Common myeloid progenitor, CD34-positive (primary cell): ENCODE measurements at regions not wholly inside any gene's neighbourhood (a gene's known extent, or its start where the extent isn't known, plus 50 kb on each side); places are given as distances from the start of the nearest gene placed in this dataset.

ENCODE experiments used
- CTCF ChIA-PET: fragments of 350-600 bp; sonication (Branson Sonifier 250); formaldehyde crosslinking; loops from one replicate; lab custom pipeline; 2021; ENCODE audit warnings: antibody characterized with exemption; lab: Charles Lee
- POLR2A ChIA-PET: fragments of 350-600 bp; sonication (Branson Sonifier 250); formaldehyde crosslinking; loops from one replicate; lab custom pipeline; 2021; ENCODE audit warnings: antibody characterized with exemption; lab: Charles Lee
- DNase-seq, 3 donors: peaks; one replicate each; pipeline versions ENCODE4 v3.0.0 to v3.0.0-alpha.2; 2013
- H3K27ac ChIP-seq, 2 experiments: 1 replicate in 1 of 2; 2 replicates in 1 of 2; pipeline ENCODE4 v1.7.0; 2013; ENCODE audit warnings: inconsistent platforms in 2 of 2, low read length in 2 of 2, mild to moderate bottlenecking in 2 of 2, low read depth in 1 of 2, moderate library complexity in 1 of 2; ENCODE audit not compliant: severe bottlenecking in 2 of 2, insufficient read depth in 1 of 2, poor library complexity in 1 of 2
- H3K27me3 ChIP-seq, 5 experiments: replicated peaks in 2 of 5; 1 replicate in 3 of 5; 2 replicates in 2 of 5; pipeline versions ENCODE4 v1.6.1 to v1.7.0; 2013; ENCODE audit warnings: low read length in 4 of 5, mild to moderate bottlenecking in 2 of 5, moderate library complexity in 2 of 5, inconsistent platforms in 1 of 5; ENCODE audit not compliant: insufficient read depth in 5 of 5, control insufficient read depth in 4 of 5
- H3K36me3 ChIP-seq, 4 experiments: 1 replicate in 2 of 4; 2 replicates in 2 of 4; pipeline versions ENCODE4 v1.6.1 to v1.7.0; 2013; ENCODE audit warnings: low read length in 3 of 4, control low read depth in 1 of 4, mild to moderate bottlenecking in 1 of 4; ENCODE audit not compliant: control insufficient read depth in 4 of 4, insufficient read depth in 4 of 4
- H3K4me1 ChIP-seq, 4 experiments: 1 replicate in 3 of 4; 2 replicates in 1 of 4; pipeline versions ENCODE4 v1.6.1 to v1.7.1; 2013; ENCODE audit warnings: low read length in 3 of 4, mild to moderate bottlenecking in 3 of 4, control low read depth in 1 of 4, inconsistent platforms in 1 of 4, moderate library complexity in 1 of 4; ENCODE audit not compliant: control insufficient read depth in 4 of 4, insufficient read depth in 4 of 4; ENCODE audit errors: control extremely low read depth in 1 of 4
- H3K4me3 ChIP-seq, 7 experiments: 1 replicate in 4 of 7; 2 replicates in 3 of 7; pipeline versions ENCODE4 v1.5.1 to v1.7.0; 2013; ENCODE audit warnings: mild to moderate bottlenecking in 7 of 7, low read length in 6 of 7, moderate library complexity in 6 of 7, inconsistent platforms in 2 of 7, low read depth in 2 of 7, control low read depth in 1 of 7; ENCODE audit not compliant: insufficient read depth in 4 of 7, control insufficient read depth in 1 of 7; ENCODE audit errors: extremely low read depth in 1 of 7
- H3K9me3 ChIP-seq, 5 experiments: 1 replicate in 4 of 5; 2 replicates in 1 of 5; pipeline versions ENCODE4 v1.6.1 to v1.7.1; 2013; ENCODE audit warnings: low read length in 4 of 5, mild to moderate bottlenecking in 2 of 5, inconsistent platforms in 1 of 5, low read depth in 1 of 5, moderate library complexity in 1 of 5; ENCODE audit not compliant: control insufficient read depth in 4 of 5, insufficient read depth in 2 of 5; ENCODE audit errors: control extremely low read depth in 1 of 5
- WGBS: methylation state at CpG from one replicate; pipeline ENCODE4 v1.1.5; 2013; ENCODE audit not compliant: insufficient coverage; 5-methylcytosine and 5-hydroxymethylcytosine counted together

- POLR2A ChIA-PET: no interaction called here
- H3K36me3 ChIP-seq: no peaks in the 10 kb centered on the region
- peaks cover 0 to 5% (median 5%) of the 10 kb centered on the region in 4 experiments for H3K4me1 ChIP-seq
- DNase-seq: no peak
- no peaks in the 10 kb centered on the region for H3K9me3 ChIP-seq
- no peaks in the 10 kb centered on the region for H3K27me3 ChIP-seq
- no CpG with 5 or more reads among the region's 1 CpG for whole genome bisulfite sequencing
- CTCF ChIA-PET: interaction anchor here (0.6 kb wide), 1 partner anchor 52 kb away, joined by 3 read pairs; no protein-coding TSS in a partner anchor
- no peak overlapping the region for H3K4me3 ChIP-seq
- H3K27ac ChIP-seq: no peak overlapping the region
These were observed 280.2 kb downstream of the ZEB2 start for GRCh38 chr2:144239726-144240125.

- no peak overlapping the region for H3K4me3 ChIP-seq
- WGBS: no CpG with 5 or more reads among the region's 1 CpG
- peaks cover 0 to 9% (median 7%) of the 10 kb centered on the region in 4 experiments for H3K4me1 ChIP-seq
- no peaks in the 10 kb centered on the region for H3K9me3 ChIP-seq
- H3K36me3 ChIP-seq: no peaks in the 10 kb centered on the region
- CTCF ChIA-PET: interaction anchor here (0.6 kb wide), 1 partner anchor 51 kb away, joined by 3 read pairs; no protein-coding TSS in a partner anchor
- DNase-seq: no peak
- no peak overlapping the region for H3K27ac ChIP-seq
- POLR2A ChIA-PET: no interaction called here
- no peaks in the 10 kb centered on the region for H3K27me3 ChIP-seq
These were observed 280.6 kb downstream of the ZEB2 start for GRCh38 chr2:144239306-144239705.

GRCh38 chr2:144237830-144238627, 281.9 kb downstream of the ZEB2 start:
- 100% methylated on average over 2 of the region's 2 CpGs for WGBS
- POLR2A ChIA-PET: no interaction called here

GRCh38 chr2:144237108-144237507, 282.8 kb downstream of the ZEB2 start:
- ChIA-PET POLR2A (no interaction called here), CTCF (no interaction called here)
- no peak for DNase-seq

More at GRCh38 chr2:144237830-144238627, 281.9 kb downstream of the ZEB2 start:
- H3K27me3 ChIP-seq: no peaks in the 10 kb centered on the region
- no peak overlapping the region for H3K27ac ChIP-seq
- no peaks in the 10 kb centered on the region for H3K9me3 ChIP-seq
- peak in 2 of 3 donors; percentile 58 to 64 for DNase-seq
- no peaks in the 10 kb centered on the region for H3K36me3 ChIP-seq
- no peak overlapping the region for H3K4me3 ChIP-seq
- CTCF ChIA-PET: interaction anchor here (0.9 kb wide), 1 partner anchor 180 kb away, joined by 3 read pairs; no protein-coding TSS in a partner anchor
- peaks cover 5 to 22% (median 13%) of the 10 kb centered on the region in 4 experiments for H3K4me1 ChIP-seq

GRCh38 chr2:144235050-144235449, 284.9 kb downstream of the ZEB2 start:
- DNase-seq: no peak
- Histone ChIP-seq H3K9me3 (no peaks in the 10 kb centered on the region), H3K27ac (no peak overlapping the region), H3K4me3 (no peak overlapping the region), H3K27me3 (no peaks in the 10 kb centered on the region), H3K36me3 (no peaks in the 10 kb centered on the region), H3K4me1 (peaks cover 5 to 38% (median 26%) of the 10 kb centered on the region in 4 experiments)
- no CpG with 5 or more reads among the region's 1 CpG for WGBS
- ChIA-PET POLR2A (interaction anchor here (1.0 kb wide), 1 partner anchor 17 kb away, joined by 3 read pairs; no protein-coding TSS in a partner anchor), CTCF (interaction anchor here (1.6 kb wide), 1 partner anchor 11 kb away, joined by 4 read pairs; no protein-coding TSS in a partner anchor)

More at GRCh38 chr2:144237108-144237507, 282.8 kb downstream of the ZEB2 start:
- peaks cover 5 to 25% (median 17%) of the 10 kb centered on the region in 4 experiments for H3K4me1 ChIP-seq
- H3K9me3 ChIP-seq: no peaks in the 10 kb centered on the region
- 93% methylated on average over 3 of the region's 4 CpGs for WGBS
- H3K27me3 ChIP-seq: no peaks in the 10 kb centered on the region
- H3K36me3 ChIP-seq: no peaks in the 10 kb centered on the region
- no peak overlapping the region for H3K4me3 ChIP-seq
- H3K27ac ChIP-seq: no peak overlapping the region

- ChIA-PET CTCF (interaction anchor here (1.0 to 1.6 kb wide), 2 partner anchors 8 to 10 kb away, joined by 3 to 4 read pairs; no protein-coding TSS in a partner anchor), POLR2A (interaction anchor here (0.9 to 1.0 kb wide), 2 partner anchors 17 to 51 kb away, joined by 3 read pairs; no protein-coding TSS in a partner anchor)
- Histone ChIP-seq H3K27me3 (no peaks in the 10 kb centered on the region), H3K4me1 (peaks cover 5 to 42% (median 27%) of the 10 kb centered on the region in 4 experiments), H3K9me3 (no peaks in the 10 kb centered on the region), H3K4me3 (no peak overlapping the region), H3K36me3 (no peaks in the 10 kb centered on the region), H3K27ac (no peak overlapping the region)
- 20% methylated on average over 1 of the region's 4 CpGs for WGBS
- DNase-seq: no peak
These were observed 285.4 kb downstream of the ZEB2 start for GRCh38 chr2:144234542-144234871.
